ENCODE measurements at regions not wholly inside any gene's neighbourhood (a gene's known extent, or its start where the extent isn't known, plus 50 kb on each side); places are given as distances from the start of the nearest gene placed in this dataset.

DNA sequence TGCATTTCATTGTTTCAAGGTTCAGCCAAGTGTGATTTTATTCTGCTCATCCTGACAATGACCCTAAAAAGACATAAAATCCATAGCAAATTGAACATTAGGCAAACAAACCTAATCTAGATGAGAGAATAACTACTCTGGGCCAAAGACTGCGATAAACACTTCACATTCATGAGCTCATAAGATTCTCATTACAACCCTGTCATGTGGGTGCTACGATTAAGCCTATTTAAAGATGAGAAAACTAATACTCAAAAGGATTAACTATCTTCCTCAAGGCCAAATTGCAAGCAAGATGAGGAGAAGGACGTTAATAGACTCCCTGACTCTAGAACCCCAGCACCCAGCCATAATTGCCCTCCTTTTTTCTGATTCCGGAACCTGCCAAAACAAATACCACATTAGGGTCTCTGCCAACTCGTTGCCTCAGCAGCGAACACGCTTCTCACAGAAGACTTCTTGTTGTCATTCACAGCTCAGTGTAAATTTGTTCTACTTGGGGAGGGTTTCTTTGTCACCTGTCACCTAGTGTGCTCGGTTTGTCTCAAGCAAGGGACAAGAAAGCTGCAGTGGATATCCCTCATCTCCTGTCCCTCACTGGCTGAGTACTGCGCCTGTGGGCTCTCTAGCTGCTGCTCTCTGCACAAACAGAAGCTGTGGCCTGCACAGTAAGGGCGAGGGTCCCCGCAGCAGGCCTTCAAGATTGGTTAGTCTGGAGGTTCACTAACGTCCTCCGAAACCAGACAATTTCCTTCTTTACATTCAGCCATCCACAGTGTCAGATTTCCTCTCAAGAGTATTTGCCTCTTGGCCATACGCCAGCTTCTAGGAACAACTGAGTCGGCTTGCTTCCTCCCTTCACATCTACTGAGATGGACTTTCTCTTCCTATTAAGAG, 200.0 kb upstream of the UBE2E2 start:
- Mint-ChIP-seq H3K4me1 (ENCODE audit: low read depth) (no peaks in the 10 kb centered on the region), H3K27ac (no peak overlapping the region), H3K4me3 (no peak overlapping the region), H3K9me3 (no peaks in the 10 kb centered on the region), H3K27me3 (no peaks in the 10 kb centered on the region), H3K36me3 (no peaks in the 10 kb centered on the region)
- intact Hi-C loops (cut with micrococcal nuclease) = no loop called here
- CTCF ChIA-PET = no interaction called here
- POLR2A ChIA-PET = no interaction called here
- no peak for DNase-seq

DNA sequence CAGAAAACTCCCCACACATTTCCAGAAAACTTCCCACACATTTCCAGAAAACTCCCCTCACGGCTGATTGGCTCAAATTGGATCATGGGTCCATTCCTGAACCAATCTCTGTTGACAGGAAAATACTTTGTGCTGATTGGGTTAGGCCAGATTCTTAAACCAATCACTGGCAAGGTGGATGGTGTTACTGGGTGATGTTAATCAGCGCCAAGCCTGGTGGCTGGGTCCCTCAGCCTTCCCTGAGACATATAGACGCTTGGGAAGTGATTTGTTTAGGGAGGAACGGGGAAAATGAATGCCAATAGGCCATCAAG, 199.4 kb upstream of the UBE2E2 start:
- POLR2A ChIA-PET = no interaction called here
- no peaks in the 10 kb centered on the region for H3K4me1 Mint-ChIP-seq (ENCODE audit: low read depth)
- no peak for DNase-seq
- intact Hi-C loops (cut with micrococcal nuclease) = no loop called here
- H3K4me3 Mint-ChIP-seq = no peak overlapping the region
- H3K36me3 Mint-ChIP-seq = no peaks in the 10 kb centered on the region
- H3K27me3 Mint-ChIP-seq = no peaks in the 10 kb centered on the region
- H3K27ac Mint-ChIP-seq = no peak overlapping the region
- no peaks in the 10 kb centered on the region for H3K9me3 Mint-ChIP-seq
- CTCF ChIA-PET = no interaction called here

DNA sequence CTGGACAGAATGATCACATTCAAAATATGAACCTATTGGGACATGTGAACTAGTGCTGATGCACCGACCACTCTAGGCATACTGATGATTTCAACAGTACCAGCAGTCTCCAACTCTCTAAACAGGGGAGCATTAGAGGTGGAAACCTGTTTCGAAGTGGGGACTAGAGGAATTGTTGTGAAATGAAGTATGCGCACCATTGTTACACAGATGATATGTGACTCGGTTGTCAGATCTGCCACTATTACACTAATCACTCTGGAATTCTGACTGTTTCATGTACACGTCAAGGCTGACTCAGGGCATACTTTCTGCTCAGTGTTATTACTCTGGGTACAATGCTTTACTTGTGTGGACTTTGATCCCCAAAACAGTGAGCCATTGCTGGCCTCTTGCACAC, 198.2 kb upstream of the UBE2E2 start:
- DNase-seq = no peak

DNA sequence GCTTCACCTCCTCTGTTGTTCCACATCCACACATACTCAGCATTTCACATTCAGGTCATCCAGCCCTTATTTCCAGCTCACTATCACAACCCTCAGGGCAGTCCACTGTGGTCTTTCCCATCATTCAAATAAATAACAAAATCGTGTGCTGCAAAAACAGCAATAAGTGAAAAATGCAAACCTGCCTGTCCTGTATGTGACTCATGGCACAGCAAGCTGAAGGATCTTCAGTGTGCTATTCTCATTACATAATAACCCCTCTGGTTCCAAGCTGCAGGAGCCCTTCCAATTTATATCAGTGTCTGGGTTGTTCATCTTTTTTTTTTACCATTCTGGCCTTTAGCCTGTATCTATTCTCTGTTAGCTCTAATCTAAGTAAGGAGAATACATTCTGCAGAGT, 185.3 kb upstream of the UBE2E2 start:
- ChIA-PET CTCF (interaction anchor here (0.6 to 0.7 kb wide), 2 partner anchors 252 to 688 kb away, joined by 3 read pairs; no protein-coding TSS in a partner anchor), POLR2A (no interaction called here)
- Mint-ChIP-seq H3K27me3 (no peaks in the 10 kb centered on the region), H3K4me3 (no peak overlapping the region), H3K27ac (no peak overlapping the region), H3K36me3 (no peaks in the 10 kb centered on the region), H3K9me3 (peaks cover 8% of the 10 kb centered on the region), H3K4me1 (ENCODE audit: low read depth) (no peaks in the 10 kb centered on the region)
- DNase-seq = no peak
- intact Hi-C loops (cut with micrococcal nuclease) = no loop called here

More for the DNA sequence above, 198.2 kb upstream of the UBE2E2 start:
- ChIA-PET POLR2A (no interaction called here), CTCF (no interaction called here)
- H3K4me3 Mint-ChIP-seq = no peak overlapping the region
- intact Hi-C loops (cut with micrococcal nuclease) = no loop called here
- no peaks in the 10 kb centered on the region for H3K27me3 Mint-ChIP-seq
- no peak overlapping the region for H3K27ac Mint-ChIP-seq
- no peaks in the 10 kb centered on the region for H3K4me1 Mint-ChIP-seq (ENCODE audit: low read depth)
- peaks cover under 1% of the 10 kb centered on the region for H3K9me3 Mint-ChIP-seq
- no peaks in the 10 kb centered on the region for H3K36me3 Mint-ChIP-seq

DNA sequence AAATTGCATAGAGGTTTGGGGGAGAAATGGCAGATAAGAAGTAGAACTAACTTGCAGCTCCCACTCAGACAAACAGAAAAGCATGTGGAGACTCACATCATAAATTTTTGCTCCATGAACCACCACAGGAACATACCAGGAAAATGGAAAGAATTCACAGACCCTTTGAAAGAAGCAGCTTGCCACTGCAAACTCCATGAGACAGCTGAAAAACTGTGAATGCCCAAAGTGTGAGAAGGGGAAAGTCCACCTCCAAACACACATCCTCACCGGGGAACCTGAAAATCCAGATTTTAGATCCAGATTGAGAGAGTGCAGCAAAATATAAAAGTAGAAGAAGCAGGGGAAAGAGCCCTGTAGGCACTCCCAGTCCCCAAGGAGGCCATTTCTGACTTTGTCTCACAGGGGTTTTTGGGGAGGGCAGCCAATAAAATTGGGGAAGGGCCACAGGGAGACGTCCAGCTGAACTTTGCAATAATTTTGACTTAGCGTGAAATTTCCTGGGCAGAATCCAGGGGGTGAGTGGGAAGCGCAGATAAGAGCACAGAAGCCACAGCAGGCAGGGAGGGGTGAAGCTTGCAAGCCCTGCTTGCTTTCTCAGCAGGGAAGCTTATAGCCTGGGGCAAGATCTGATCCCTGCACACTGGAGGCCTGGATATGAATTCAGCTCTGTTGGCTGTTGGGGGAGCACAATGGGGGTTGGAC, 183.4 kb upstream of the UBE2E2 start:
- Mint-ChIP-seq H3K4me1 (ENCODE audit: low read depth) (no peaks in the 10 kb centered on the region), H3K27me3 (no peaks in the 10 kb centered on the region), H3K9me3 (peaks cover 8% of the 10 kb centered on the region), H3K4me3 (no peak overlapping the region), H3K27ac (no peak overlapping the region), H3K36me3 (no peaks in the 10 kb centered on the region)
- DNase-seq = no peak
- intact Hi-C loops (cut with micrococcal nuclease) = no loop called here
- ChIA-PET POLR2A (no interaction called here), CTCF (no interaction called here)

DNA sequence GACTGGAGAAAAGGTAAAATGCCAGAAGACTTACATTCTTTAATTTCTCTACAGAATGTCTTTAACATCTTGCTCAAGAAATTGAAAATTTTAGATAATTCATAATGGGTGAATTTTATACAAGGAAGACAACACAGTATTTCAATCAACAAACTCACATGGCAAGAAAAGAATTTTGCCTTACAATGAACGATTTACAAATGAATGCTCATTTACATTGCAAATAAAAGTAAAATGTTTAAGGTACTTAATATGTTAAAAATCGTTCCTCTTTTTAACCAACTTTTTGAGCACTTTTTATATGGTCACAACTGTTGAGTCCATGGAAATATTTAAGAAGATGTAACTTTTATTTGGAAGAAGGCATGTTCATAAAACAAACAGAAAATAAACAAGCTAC, 174.8 kb upstream of the UBE2E2 start:
- no peak overlapping the region for H3K27ac Mint-ChIP-seq
- H3K27me3 Mint-ChIP-seq = no peaks in the 10 kb centered on the region
- ChIA-PET CTCF (no interaction called here), POLR2A (no interaction called here)
- peaks cover 17% of the 10 kb centered on the region for H3K9me3 Mint-ChIP-seq
- no peaks in the 10 kb centered on the region for H3K36me3 Mint-ChIP-seq
- H3K4me1 Mint-ChIP-seq (ENCODE audit: low read depth) = no peaks in the 10 kb centered on the region
- no peak for DNase-seq
- H3K4me3 Mint-ChIP-seq = no peak overlapping the region
- intact Hi-C loops (cut with micrococcal nuclease) = no loop called here

DNA sequence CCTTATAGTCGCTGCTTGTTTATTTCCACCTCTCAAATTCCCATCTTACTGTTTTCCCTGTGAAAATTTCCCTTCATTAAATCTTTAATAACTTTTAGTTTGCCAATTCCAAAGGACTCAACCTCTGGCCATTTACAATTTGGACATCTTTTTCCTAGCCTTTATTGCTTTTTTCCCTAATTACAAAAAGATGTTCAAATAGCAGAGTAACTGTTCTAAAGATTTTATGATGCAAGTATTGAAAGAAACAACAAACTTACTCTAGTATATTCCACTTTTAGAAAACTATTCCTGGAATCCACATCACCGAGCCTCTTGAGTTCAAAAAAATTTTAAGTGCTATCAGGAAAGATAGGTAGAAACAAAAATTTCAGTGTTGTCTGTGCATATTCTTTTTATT, 174.1 kb upstream of the UBE2E2 start:
- H3K27me3 Mint-ChIP-seq = no peaks in the 10 kb centered on the region
- H3K27ac Mint-ChIP-seq = no peak overlapping the region
- ChIA-PET CTCF (no interaction called here), POLR2A (no interaction called here)
- no peak overlapping the region for H3K4me3 Mint-ChIP-seq
- no peaks in the 10 kb centered on the region for H3K4me1 Mint-ChIP-seq (ENCODE audit: low read depth)
- intact Hi-C loops (cut with micrococcal nuclease) = no loop called here
- no peaks in the 10 kb centered on the region for H3K36me3 Mint-ChIP-seq
- peaks cover 17% of the 10 kb centered on the region for H3K9me3 Mint-ChIP-seq
- no peak for DNase-seq

DNA sequence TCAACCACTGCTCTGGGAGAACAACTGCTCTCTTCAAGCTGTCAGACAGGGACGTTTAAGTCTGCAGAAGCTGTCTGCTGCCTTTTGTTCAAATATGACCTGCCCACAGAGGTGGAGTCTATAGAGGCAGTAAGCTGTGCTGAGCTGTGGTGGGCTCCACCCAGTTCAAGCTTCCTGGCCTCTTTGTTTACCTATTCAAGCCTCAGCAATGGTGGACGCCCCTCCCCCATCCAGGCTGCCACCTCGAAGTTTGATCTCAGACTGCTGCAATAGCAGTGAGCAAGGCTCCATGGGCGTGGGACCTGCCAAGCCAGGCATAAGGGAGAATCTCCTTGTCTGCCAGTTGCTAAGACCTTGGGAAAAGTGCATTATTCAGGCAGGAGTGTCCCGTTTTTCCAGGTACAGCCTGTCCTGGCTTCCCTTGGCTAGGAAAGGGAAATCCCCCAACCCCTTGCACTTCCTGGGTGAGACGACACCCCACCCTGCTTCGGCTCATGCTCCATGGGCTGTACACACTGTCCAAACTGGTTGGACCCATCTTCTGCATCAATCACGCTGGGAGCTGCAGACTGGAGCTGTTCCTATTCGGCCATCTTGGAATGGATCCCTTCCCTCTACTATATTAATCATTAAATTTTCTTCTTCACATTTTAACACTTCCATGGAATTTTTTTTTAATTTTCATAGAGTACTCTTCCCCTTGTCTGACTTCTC, 167.0 kb upstream of the UBE2E2 start:
- POLR2A ChIA-PET = no interaction called here
- intact Hi-C loops (cut with micrococcal nuclease) = no loop called here
- DNase-seq = peak; percentile 9
- Mint-ChIP-seq H3K4me1 (ENCODE audit: low read depth) (no peaks in the 10 kb centered on the region), H3K4me3 (no peak overlapping the region), H3K27ac (no peak overlapping the region), H3K9me3 (peaks cover 8% of the 10 kb centered on the region), H3K27me3 (no peaks in the 10 kb centered on the region), H3K36me3 (no peaks in the 10 kb centered on the region)
- CTCF ChIA-PET = no interaction called here

DNA sequence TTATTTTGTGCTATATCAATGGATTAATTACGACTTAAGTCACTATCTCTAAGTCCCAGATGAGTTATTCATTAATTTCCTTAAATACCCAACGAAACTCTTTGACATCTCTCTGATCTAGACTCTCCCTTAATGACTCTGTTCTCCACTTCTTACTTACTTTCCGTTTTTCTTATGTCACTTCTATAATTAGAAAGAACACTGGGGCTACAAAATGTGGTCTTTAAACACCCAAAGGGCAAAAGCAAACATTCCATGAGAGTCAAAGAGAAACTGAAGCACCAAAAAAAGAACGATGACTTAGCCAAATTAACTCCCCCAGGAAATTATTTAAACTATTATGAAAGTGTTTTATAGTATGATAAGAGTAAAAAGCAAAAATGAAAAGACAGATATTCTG, 166.4 kb upstream of the UBE2E2 start:
- Mint-ChIP-seq H3K9me3 (peaks cover 4% of the 10 kb centered on the region), H3K27ac (no peak overlapping the region), H3K27me3 (no peaks in the 10 kb centered on the region), H3K4me3 (no peak overlapping the region), H3K36me3 (no peaks in the 10 kb centered on the region), H3K4me1 (ENCODE audit: low read depth) (no peaks in the 10 kb centered on the region)
- intact Hi-C loops (cut with micrococcal nuclease) = no loop called here
- ChIA-PET POLR2A (no interaction called here), CTCF (no interaction called here)
- no peak for DNase-seq

DNA sequence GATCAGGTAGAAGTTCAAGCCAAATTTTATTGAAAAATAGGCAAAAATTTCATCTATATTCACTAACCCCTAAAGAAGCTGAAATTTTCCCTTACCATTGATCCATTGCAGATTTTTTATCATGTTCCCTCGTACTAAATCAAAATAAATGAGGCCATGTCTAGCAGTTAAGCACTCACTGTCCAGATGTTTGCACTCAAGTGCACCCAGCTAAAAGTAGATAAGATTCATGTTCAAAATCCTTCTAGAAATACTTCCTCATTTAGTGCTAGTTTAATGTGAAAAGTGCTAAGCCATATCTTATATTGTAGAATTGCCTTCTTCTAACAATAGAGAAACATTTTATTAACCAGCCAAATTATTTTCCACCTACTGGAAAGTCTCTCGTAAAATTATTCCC, 164.7 kb upstream of the UBE2E2 start:
- DNase-seq = no peak
- Mint-ChIP-seq H3K36me3 (no peaks in the 10 kb centered on the region), H3K9me3 (no peaks in the 10 kb centered on the region), H3K27me3 (no peaks in the 10 kb centered on the region), H3K27ac (no peak overlapping the region), H3K4me1 (ENCODE audit: low read depth) (no peaks in the 10 kb centered on the region), H3K4me3 (no peak overlapping the region)
- intact Hi-C loops (cut with micrococcal nuclease) = no loop called here
- CTCF ChIA-PET = no interaction called here
- POLR2A ChIA-PET = no interaction called here

DNA sequence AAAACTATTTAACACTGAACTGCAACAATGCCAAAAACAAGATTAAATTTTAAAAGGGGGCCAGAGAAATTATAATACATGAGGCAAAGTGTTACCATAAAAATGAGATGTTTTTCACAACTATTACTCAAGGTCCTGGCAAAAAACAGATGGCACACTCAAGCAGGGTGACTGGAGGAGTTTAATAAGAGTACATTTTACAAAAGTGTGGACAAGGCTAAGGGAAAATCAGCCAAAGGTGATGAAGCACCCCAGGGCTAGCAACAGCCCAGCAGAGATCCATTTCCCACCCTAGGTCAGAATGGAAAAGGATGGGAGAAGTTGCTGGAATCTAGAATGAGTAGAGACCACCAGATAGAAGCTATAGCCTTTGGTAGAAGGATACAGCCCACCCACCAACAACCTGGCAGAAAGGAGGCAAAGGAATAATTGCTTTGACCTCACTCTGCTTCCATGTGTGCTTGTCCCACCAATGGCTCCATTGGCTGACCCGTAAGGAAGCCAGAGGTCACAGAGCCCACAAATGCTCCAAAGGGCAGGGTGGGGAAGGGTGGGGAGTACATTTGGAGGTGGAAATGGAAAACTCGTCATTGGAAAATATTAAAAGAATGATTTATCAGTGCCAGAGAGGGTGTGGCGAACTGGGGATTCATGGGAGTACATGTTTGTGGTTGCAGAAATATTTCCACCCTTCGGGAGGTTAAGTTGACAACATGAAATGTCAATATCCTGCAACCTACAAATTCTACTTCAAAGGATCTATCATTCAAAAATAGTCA, 161.0 kb upstream of the UBE2E2 start:
- no peaks in the 10 kb centered on the region for H3K27me3 Mint-ChIP-seq
- H3K27ac Mint-ChIP-seq = no peak overlapping the region
- DNase-seq = no peak
- H3K4me1 Mint-ChIP-seq (ENCODE audit: low read depth) = no peaks in the 10 kb centered on the region
- peaks cover 16% of the 10 kb centered on the region for H3K9me3 Mint-ChIP-seq
- POLR2A ChIA-PET = no interaction called here
- no peaks in the 10 kb centered on the region for H3K36me3 Mint-ChIP-seq
- H3K4me3 Mint-ChIP-seq = no peak overlapping the region
- intact Hi-C loops (cut with micrococcal nuclease) = no loop called here
- CTCF ChIA-PET = no interaction called here

DNA sequence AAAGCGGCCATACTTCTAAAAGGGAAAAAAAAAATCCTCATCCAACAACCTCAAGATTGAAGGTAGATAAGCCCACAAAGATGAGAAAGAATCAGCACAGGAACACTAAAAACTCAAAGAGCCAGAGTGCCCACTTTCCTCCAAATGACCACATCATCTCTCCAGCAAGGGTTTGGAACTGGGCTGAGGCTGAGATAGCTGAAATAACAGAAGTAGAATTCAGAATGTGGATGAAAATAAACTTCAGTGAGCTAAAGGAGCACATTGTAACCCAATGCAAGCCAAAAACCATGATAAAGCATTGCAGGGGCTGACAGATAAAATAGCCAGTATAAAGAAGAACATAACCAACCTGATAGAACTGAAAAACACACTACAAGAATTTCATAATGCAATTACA, 158.7 kb upstream of the UBE2E2 start:
- no peaks in the 10 kb centered on the region for H3K4me1 Mint-ChIP-seq (ENCODE audit: low read depth)

More for the DNA sequence above, 158.7 kb upstream of the UBE2E2 start:
- no peaks in the 10 kb centered on the region for H3K27me3 Mint-ChIP-seq
- POLR2A ChIA-PET = no interaction called here
- H3K4me3 Mint-ChIP-seq = no peak overlapping the region
- intact Hi-C loops (cut with micrococcal nuclease) = no loop called here
- no peak overlapping the region for H3K27ac Mint-ChIP-seq
- CTCF ChIA-PET = no interaction called here
- no peak for DNase-seq
- H3K36me3 Mint-ChIP-seq = no peaks in the 10 kb centered on the region
- H3K9me3 Mint-ChIP-seq = peaks cover 25% of the 10 kb centered on the region

All from activated CD4-positive, alpha-beta memory T cell treated with anti-CD3 and anti-CD28 coated beads for 36 hours (primary cell).